GM19023 (cell line): ENCODE measurements at regions not wholly inside any gene's neighbourhood (a gene's known extent, or its start where the extent isn't known, plus 50 kb on each side); places are given as distances from the start of the nearest gene placed in this dataset.

Experiments used
- ATAC-seq: cut with Tn5 transposase; IDR thresholded peaks from one replicate; pipeline ENCODE4 v1.9.1; 2021; ENCODE audit warnings: mild to moderate bottlenecking, moderate library complexity; ENCODE audit not compliant: unreplicated experiment

- no peak for ATAC-seq
Measured at GRCh38 chr10:128604025-128604424, 477.8 kb upstream of the MKI67 start.

- ATAC-seq: no peak
Measured at GRCh38 chr10:128605180-128605579, 479.0 kb upstream of the MKI67 start.

GRCh38 chr10:128606055-128606454 lies 479.8 kb upstream of the MKI67 start:
- ATAC-seq: no peak

- no peak for ATAC-seq
Measured at GRCh38 chr10:128608791-128609190, 482.6 kb upstream of the MKI67 start.

GRCh38 chr10:128609460-128609859 lies 483.2 kb upstream of the MKI67 start:
- no peak for ATAC-seq

- ATAC-seq: no peak
Measured at GRCh38 chr10:128610113-128610512, 483.9 kb upstream of the MKI67 start.

GRCh38 chr10:128612195-128612594 lies 486.0 kb upstream of the MKI67 start:
- no peak for ATAC-seq

- ATAC-seq: no peak
Measured at GRCh38 chr10:128612631-128613030, 486.4 kb upstream of the MKI67 start.

GRCh38 chr10:128614016-128614605 lies 487.9 kb upstream of the MKI67 start:
- ATAC-seq: no peak

- ATAC-seq: no peak
Measured at GRCh38 chr10:128614802-128615553, 488.8 kb upstream of the MKI67 start.

GRCh38 chr10:128617532-128617931 lies 491.3 kb upstream of the MKI67 start:
- no peak for ATAC-seq

- no peak for ATAC-seq
Measured at GRCh38 chr10:128622706-128623105, 496.5 kb upstream of the MKI67 start.

GRCh38 chr10:128623776-128624175 lies 497.6 kb upstream of the MKI67 start:
- no peak for ATAC-seq

GRCh38 chr10:128624656-128625530 lies 498.7 kb upstream of the MKI67 start:
- no peak for ATAC-seq

GRCh38 chr10:128625926-128626325 lies 499.7 kb upstream of the MKI67 start:
- ATAC-seq: no peak

- ATAC-seq: no peak
Measured at GRCh38 chr10:128626397-128627000, 500.3 kb upstream of the MKI67 start.

GRCh38 chr10:128627811-128628210 lies 501.6 kb upstream of the MKI67 start:
- ATAC-seq: no peak

GRCh38 chr10:128628252-128628651 lies 502.0 kb upstream of the MKI67 start:
- ATAC-seq: no peak

GRCh38 chr10:128629111-128630096 lies 503.2 kb upstream of the MKI67 start:
- no peak for ATAC-seq

- ATAC-seq: no peak
Measured at GRCh38 chr10:128630787-128631252, 504.6 kb upstream of the MKI67 start.
